PFSK-1 (cell line): ENCODE measurements at regions not wholly inside any gene's neighbourhood (a gene's known extent, or its start where the extent isn't known, plus 50 kb on each side); places are given as distances from the start of the nearest gene placed in this dataset.

Source experiments
- FOXP2 ChIP-seq: optimal IDR thresholded peaks from 2 replicates; pipeline ENCODE3; 2011; ENCODE audit warnings: borderline replicate concordance, control low read depth, inconsistent platforms; ENCODE audit not compliant: insufficient read depth; ENCODE audit errors: extremely low read length, extremely low read depth
- POLR2AphosphoS5 ChIP-seq: IDR thresholded peaks from 2 replicates; pipeline ENCODE4 v1.6.1; 2012; ENCODE audit warnings: low read depth, mild to moderate bottlenecking, control low read depth, low read length, moderate library complexity
- REST ChIP-seq, 2 experiments: IDR thresholded peaks; 2 replicates each; pipeline versions ENCODE4 v1.6.1 to v1.8.0; 2011 to 2012; ENCODE audit warnings: low read depth in 2 of 2, low read length in 2 of 2, control low read depth in 1 of 2, inconsistent platforms in 1 of 2, mild to moderate bottlenecking in 1 of 2, moderate library complexity in 1 of 2; ENCODE audit not compliant: insufficient read depth in 1 of 2
- SIN3A ChIP-seq: IDR thresholded peaks from 2 replicates; pipeline ENCODE4 v1.6.1; 2012; ENCODE audit warnings: mild to moderate bottlenecking, low read length, moderate library complexity, borderline replicate concordance; ENCODE audit not compliant: insufficient read depth
- TAF1 ChIP-seq: IDR thresholded peaks from 2 replicates; pipeline ENCODE4 v1.6.1; 2012; ENCODE audit warnings: low read length, control low read depth, borderline replicate concordance; ENCODE audit not compliant: insufficient read depth

- TF ChIP-seq POLR2AphosphoS5 (no peak), TAF1 (no peak), SIN3A (no peak), REST (IDR thresholded peaks at IDR 0.05; ENCODE audit: insufficient read depth in 1 of 2, low read depth in 2 of 2, low read length in 2 of 2) (no peak), FOXP2 (no peak)
Observed at GRCh38 chr3:101928890-101929289, 79.6 kb downstream of the NFKBIZ start.
